Fibroblast of the aortic adventitia (primary cell): ENCODE measurements at regions not wholly inside any gene's neighbourhood (a gene's known extent, or its start where the extent isn't known, plus 50 kb on each side); places are given as distances from the start of the nearest gene placed in this dataset.

ENCODE experiments used
- DNase-seq: peaks from one replicate; pipeline ENCODE4 v3.0.0-alpha.2; 2010; ENCODE audit warnings: low read depth
- H3K4me3 ChIP-seq: 2 replicates; pipeline ENCODE4 v1.5.1; 2011; ENCODE audit warnings: low read depth, mild to moderate bottlenecking, control low read depth, low read length, moderate library complexity
- CTCF ChIP-seq: IDR thresholded peaks from 2 replicates; pipeline ENCODE4 v1.5.1; 2011; ENCODE audit warnings: mild to moderate bottlenecking, low read length, control low read depth, inconsistent platforms; ENCODE audit not compliant: insufficient read depth

GRCh38 chr3:31075876-31076275 is 181.4 kb upstream of the GADL1 start:
- no peak for TF ChIP-seq CTCF
- no peak for DNase-seq
- no peak overlapping the region for H3K4me3 ChIP-seq

GRCh38 chr3:31077021-31077601 is 182.7 kb upstream of the GADL1 start:
- no peak for TF ChIP-seq CTCF
- peak; percentile 87 for DNase-seq
- no peak overlapping the region for H3K4me3 ChIP-seq

DNA sequence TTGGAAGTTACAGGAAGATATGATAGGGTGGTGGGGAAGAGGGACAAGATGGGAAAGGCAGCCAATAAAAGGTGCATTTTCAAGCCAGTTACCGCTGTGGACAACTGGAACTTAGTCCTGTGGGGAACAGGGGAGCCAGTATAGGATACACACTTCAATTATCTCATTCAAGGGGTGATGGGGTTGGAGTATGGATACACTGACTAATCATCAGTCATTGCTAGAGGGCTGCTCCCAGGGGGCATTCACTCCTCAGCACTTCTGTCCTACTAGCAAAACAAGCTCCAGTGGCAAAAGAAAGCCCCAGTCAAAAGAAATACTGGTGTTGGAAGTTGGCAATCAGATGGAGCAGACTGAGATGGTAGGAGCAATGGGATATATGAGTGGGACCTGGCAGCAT is 183.4 kb upstream of the GADL1 start:
- no peak for DNase-seq
- no peak overlapping the region for H3K4me3 ChIP-seq
- no peak for TF ChIP-seq CTCF

GRCh38 chr3:31079689-31080088 is 185.2 kb upstream of the GADL1 start:
- TF ChIP-seq CTCF = no peak

GRCh38 chr3:31081018-31081662 is 186.7 kb upstream of the GADL1 start:
- no peak for DNase-seq
- no peak overlapping the region for H3K4me3 ChIP-seq
- no peak for TF ChIP-seq CTCF

More at GRCh38 chr3:31079689-31080088, 185.2 kb upstream of the GADL1 start:
- H3K4me3 ChIP-seq = no peak overlapping the region
- no peak for DNase-seq

- no peak for TF ChIP-seq CTCF
- H3K4me3 ChIP-seq = no peak overlapping the region
- no peak for DNase-seq
Observed at GRCh38 chr3:31086148-31086547, 191.7 kb upstream of the GADL1 start.

- no peak for DNase-seq
- TF ChIP-seq CTCF = no peak
- H3K4me3 ChIP-seq = no peak overlapping the region
Observed at GRCh38 chr3:31086698-31087097, 192.2 kb upstream of the GADL1 start.
